ENCODE measurements at regions not wholly inside any gene's neighbourhood (a gene's known extent, or its start where the extent isn't known, plus 50 kb on each side); places are given as distances from the start of the nearest gene placed in this dataset.
"Not testable (repeated sequence)": the region's sequence is repeated elsewhere in the genome, so short reads cannot be mapped to it uniquely, and the experiment has no call there.

GRCh38 chr1:190835658-190836057, 358.0 kb upstream of the BRINP3 start:
- Histone ChIP-seq H3K4me1 (no peaks in the 10 kb centered on the region), H3K27ac (no peak overlapping the region), H3K4me3 (no peak overlapping the region), H3K36me3 (no peaks in the 10 kb centered on the region), H3K9me3 (no peaks in the 10 kb centered on the region), H3K27me3 (no peaks in the 10 kb centered on the region)
- DNase-seq: no peak
- ATAC-seq (ENCODE audit: low FRiP score in 2 of 2): no peak
- 79 to 92% methylated on average over 4 of the region's 4 CpGs for WGBS, 2 donors
- TF ChIP-seq POLR2AphosphoS5 (IDR thresholded peaks at IDR 0.05) (no peak), POLR2A (IDR thresholded peaks at IDR 0.05) (no peak), EP300 (IDR thresholded peaks at IDR 0.05) (no peak), CTCF (IDR thresholded peaks at IDR 0.05) (no peak)

- DNase-seq: peak in 1 of 2 donors; percentile 17
- H3K36me3 ChIP-seq; H3K27ac ChIP-seq; H3K4me3 ChIP-seq; H3K9me3 ChIP-seq; H3K4me1 ChIP-seq; ATAC-seq (ENCODE audit: low FRiP score in 2 of 2); H3K27me3 ChIP-seq: not testable (repeated sequence)
- 91 to 95% methylated on average over 21 of the region's 21 CpGs for WGBS, 2 donors
Observed at GRCh38 chr1:190837200-190837599, 359.5 kb upstream of the BRINP3 start.

DNA sequence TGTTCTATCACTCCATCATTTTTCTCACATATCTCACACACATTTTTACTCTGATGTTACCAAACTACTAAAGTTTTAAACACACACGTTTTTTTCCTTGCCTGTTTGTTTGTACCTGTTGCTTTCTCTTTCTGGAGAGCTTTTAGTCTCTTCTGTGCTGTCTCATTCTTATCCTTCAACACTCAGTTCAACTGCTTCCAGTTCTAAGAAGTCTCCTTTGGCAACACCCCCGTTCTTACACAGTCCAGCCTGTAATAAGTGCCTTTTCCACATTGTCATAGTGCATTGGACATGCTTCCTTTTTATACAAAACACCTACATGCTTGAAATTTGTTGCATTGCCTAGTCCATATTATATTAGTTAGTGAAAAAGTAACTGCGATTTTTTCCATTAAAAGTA, 360.2 kb upstream of the BRINP3 start:
- no peaks in the 10 kb centered on the region for H3K27me3 ChIP-seq
- H3K36me3 ChIP-seq: no peaks in the 10 kb centered on the region
- no peak overlapping the region for H3K27ac ChIP-seq
- H3K4me1 ChIP-seq: no peaks in the 10 kb centered on the region
- WGBS, 2 donors: 57 to 71% methylated on average over 3 of the region's 3 CpGs
- TF ChIP-seq POLR2AphosphoS5 (IDR thresholded peaks at IDR 0.05) (no peak), POLR2A (IDR thresholded peaks at IDR 0.05) (no peak)
- H3K4me3 ChIP-seq: no peak overlapping the region
- no peak for ATAC-seq (ENCODE audit: low FRiP score in 2 of 2)
- no peaks in the 10 kb centered on the region for H3K9me3 ChIP-seq
- no peak for DNase-seq

- ATAC-seq (ENCODE audit: low FRiP score in 2 of 2): no peak
Observed at GRCh38 chr1:190847166-190847565, 369.5 kb upstream of the BRINP3 start.

DNA sequence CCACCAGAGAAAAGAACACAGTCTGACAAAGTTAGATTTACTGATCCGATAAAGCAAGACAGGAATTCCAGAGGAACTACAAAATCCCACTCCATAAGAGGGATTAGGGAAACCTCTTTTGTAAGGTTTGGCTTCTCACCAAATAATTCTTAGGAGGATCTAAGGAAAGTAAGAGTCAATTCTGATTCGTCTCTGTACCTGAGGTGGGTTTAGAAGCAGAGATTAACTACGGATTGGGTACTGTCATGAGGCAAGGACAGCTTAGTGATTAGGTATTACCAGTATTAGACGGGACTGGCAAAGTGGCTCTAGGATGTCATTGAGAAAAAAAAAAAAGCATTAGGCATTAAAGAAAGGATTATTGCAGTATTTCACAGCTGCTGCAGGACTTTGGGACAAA, 371.7 kb upstream of the BRINP3 start:
- no peak for ATAC-seq (ENCODE audit: low FRiP score in 2 of 2)
- no peak overlapping the region for H3K4me3 ChIP-seq
- no peak overlapping the region for H3K27ac ChIP-seq
- DNase-seq: no peak
- no peak for TF ChIP-seq POLR2A (IDR thresholded peaks at IDR 0.05)
- no peak for TF ChIP-seq EP300 (IDR thresholded peaks at IDR 0.05)
- TF ChIP-seq POLR2AphosphoS5 (IDR thresholded peaks at IDR 0.05): no peak
- TF ChIP-seq CTCF (IDR thresholded peaks at IDR 0.05): no peak
- WGBS, 2 donors: 56 to 70% methylated on average over 4 of the region's 4 CpGs
- no peaks in the 10 kb centered on the region for H3K27me3 ChIP-seq
- H3K9me3 ChIP-seq: no peaks in the 10 kb centered on the region
- H3K36me3 ChIP-seq: no peaks in the 10 kb centered on the region
- no peaks in the 10 kb centered on the region for H3K4me1 ChIP-seq

More at GRCh38 chr1:190847166-190847565, 369.5 kb upstream of the BRINP3 start:
- Histone ChIP-seq H3K36me3 (no peaks in the 10 kb centered on the region), H3K27me3 (no peaks in the 10 kb centered on the region), H3K4me3 (no peak overlapping the region), H3K9me3 (no peaks in the 10 kb centered on the region), H3K27ac (no peak overlapping the region), H3K4me1 (no peaks in the 10 kb centered on the region)
- no peak for DNase-seq
- 65 to 79% methylated on average over 4 of the region's 4 CpGs for whole genome bisulfite sequencing, 2 donors
- TF ChIP-seq EP300 (IDR thresholded peaks at IDR 0.05) (no peak), POLR2AphosphoS5 (IDR thresholded peaks at IDR 0.05) (no peak), POLR2A (IDR thresholded peaks at IDR 0.05) (no peak), CTCF (IDR thresholded peaks at IDR 0.05) (no peak)

DNA sequence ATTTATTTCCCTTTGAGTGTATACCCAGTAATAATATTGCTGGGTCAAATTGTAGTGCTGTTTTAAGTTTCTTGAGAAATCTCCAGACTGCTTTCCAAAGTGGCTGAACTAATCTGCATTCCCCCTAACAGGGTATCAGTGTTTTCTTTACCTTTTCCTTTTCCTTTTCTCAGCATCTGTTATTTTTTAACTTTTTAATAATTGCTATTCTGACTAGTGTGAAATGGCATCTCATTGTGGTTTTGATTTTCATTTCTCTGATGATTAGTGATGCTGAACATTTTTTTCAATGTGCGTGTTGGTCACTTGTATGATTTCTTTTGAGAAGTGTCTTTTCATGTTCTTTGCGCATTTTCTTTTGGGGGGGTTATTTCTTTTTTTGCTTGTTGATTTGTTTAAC, 374.9 kb upstream of the BRINP3 start:
- Histone ChIP-seq H3K27me3 (no peaks in the 10 kb centered on the region), H3K4me3 (no peak overlapping the region), H3K36me3 (no peaks in the 10 kb centered on the region), H3K4me1 (no peaks in the 10 kb centered on the region), H3K27ac (no peak overlapping the region), H3K9me3 (no peaks in the 10 kb centered on the region)
- WGBS, 2 donors: 97 to 98% methylated on average over 2 of the region's 2 CpGs
- DNase-seq (no peak), ATAC-seq (ENCODE audit: low FRiP score in 2 of 2) (no peak)
- TF ChIP-seq POLR2A (IDR thresholded peaks at IDR 0.05) (no peak), POLR2AphosphoS5 (IDR thresholded peaks at IDR 0.05) (no peak), CTCF (IDR thresholded peaks at IDR 0.05) (no peak), EP300 (IDR thresholded peaks at IDR 0.05) (no peak)

Data from upper lobe of left lung (tissue), 6 donors.